ENCODE measurements at regions not wholly inside any gene's neighbourhood (a gene's known extent, or its start where the extent isn't known, plus 50 kb on each side); places are given as distances from the start of the nearest gene placed in this dataset.

- H3K27ac ChIP-seq (ENCODE audit: low read length in 2 of 2) = no peak overlapping the region
- no peaks in the 10 kb centered on the region for H4K20me1 ChIP-seq (ENCODE audit: control insufficient read depth, insufficient read depth, low read length, poor library complexity, severe bottlenecking)
- no peak overlapping the region for H3K9ac ChIP-seq (ENCODE audit: low read length)
- WGBS (ENCODE audit: insufficient coverage) = 40% methylated on average over 1 of the region's 8 CpGs
- H3K9me3 ChIP-seq (ENCODE audit: control extremely low read depth in 1 of 3, control insufficient read depth in 2 of 3, insufficient read depth in 1 of 3, low read length in 2 of 3) = peaks cover 0 to 11% (median 5%) of the 10 kb centered on the region in 3 donors
- no peaks in the 10 kb centered on the region for H3K27me3 ChIP-seq (replicated peaks in 1 of 4; ENCODE audit: control extremely low read depth in 1 of 4, control insufficient read depth in 3 of 4, insufficient read depth in 4 of 4, low read length in 3 of 4)
- Mint-ChIP-seq H3K27ac (no peak overlapping the region), H3K4me1 (no peaks in the 10 kb centered on the region), H3K4me3 (no peak overlapping the region), H3K9me3 (ENCODE audit: insufficient read depth) (peaks cover 3% of the 10 kb centered on the region), H3K27me3 (no peaks in the 10 kb centered on the region)
- intact Hi-C loops (cut with micrococcal nuclease) = no loop called here
- ChIA-PET POLR2A (no interaction called here), CTCF (no interaction called here)
- no peaks in the 10 kb centered on the region for H3K36me3 ChIP-seq (replicated peaks in 1 of 2; ENCODE audit: control extremely low read depth in 1 of 2, control insufficient read depth in 1 of 2, extremely low read depth in 1 of 2, insufficient read depth in 2 of 2, low read length in 1 of 2)
- no peak for TF ChIP-seq CTCF (IDR thresholded peaks at IDR 0.05)
- no peak for TF ChIP-seq EZH2 (IDR thresholded peaks at IDR 0.05; ENCODE audit: borderline replicate concordance, insufficient read depth, low read depth, low read length, poor library complexity, severe bottlenecking)
- ATAC-seq (ENCODE audit: low read depth) (no peak), DNase-seq (no peak)
- H3K79me2 ChIP-seq (ENCODE audit: control insufficient read depth, insufficient read depth, low read length) = no peaks in the 10 kb centered on the region
- H3K4me2 ChIP-seq (replicated peaks; ENCODE audit: low read depth, low read length, poor library complexity, severe bottlenecking) = no peak overlapping the region
- H3K4me3 ChIP-seq (ENCODE audit: control extremely low read depth in 1 of 5, extremely low read depth in 1 of 5, insufficient read depth in 1 of 5, low read depth in 2 of 5, low read length in 4 of 5) = no peak overlapping the region
- no peaks in the 10 kb centered on the region for H3K4me1 ChIP-seq (ENCODE audit: control insufficient read depth in 2 of 2, insufficient read depth in 2 of 2, low read length in 2 of 2)
- no peak overlapping the region for H2AFZ ChIP-seq (ENCODE audit: insufficient read depth, low read depth, low read length, poor library complexity, severe bottlenecking)
These were observed 291.7 kb downstream of the SMOC2 start for GRCh38 chr6:168732676-168733075.

DNA sequence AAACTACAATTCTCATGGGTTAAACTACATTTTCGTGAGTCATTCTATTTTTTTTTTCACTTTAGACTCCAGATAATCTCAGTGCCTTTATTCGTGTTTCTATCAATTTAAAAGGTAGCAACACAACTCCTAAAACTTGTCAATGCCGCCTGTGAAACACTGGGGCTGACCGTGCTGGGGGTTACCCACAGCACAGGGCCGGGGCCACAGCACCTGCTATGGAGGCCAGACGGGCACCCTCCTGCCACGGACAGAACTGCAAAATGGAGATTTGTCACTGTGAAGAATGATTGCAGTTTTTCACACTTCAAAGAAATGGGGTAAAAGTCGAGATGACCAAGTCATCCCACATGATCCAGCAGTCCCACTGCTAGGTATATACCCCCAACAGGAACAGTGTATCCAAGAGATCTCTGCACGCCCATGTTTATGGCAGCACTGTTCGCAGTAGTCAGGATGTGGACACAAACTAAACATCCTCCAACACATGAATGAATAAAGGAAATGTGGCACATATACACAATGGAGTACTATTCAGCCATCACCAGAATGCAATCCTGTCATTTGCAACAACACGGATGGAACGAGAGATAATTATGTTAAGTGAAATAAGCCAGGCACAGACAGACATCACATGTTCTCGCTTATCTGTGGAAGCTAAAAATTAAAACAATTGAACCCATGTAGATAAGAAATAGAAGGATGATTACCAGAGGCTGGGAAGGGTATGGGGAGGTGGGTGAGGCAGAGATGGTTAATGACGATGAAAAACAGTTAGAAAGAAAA, 290.1 kb downstream of the SMOC2 start:
- Histone ChIP-seq H3K4me1 (ENCODE audit: control insufficient read depth in 2 of 2, insufficient read depth in 2 of 2, low read length in 2 of 2) (no peaks in the 10 kb centered on the region), H3K4me3 (ENCODE audit: control extremely low read depth in 1 of 5, extremely low read depth in 1 of 5, insufficient read depth in 1 of 5, low read depth in 2 of 5, low read length in 4 of 5) (no peak overlapping the region), H3K36me3 (replicated peaks in 1 of 2; ENCODE audit: control extremely low read depth in 1 of 2, control insufficient read depth in 1 of 2, extremely low read depth in 1 of 2, insufficient read depth in 2 of 2, low read length in 1 of 2) (no peaks in the 10 kb centered on the region), H3K9me3 (ENCODE audit: control extremely low read depth in 1 of 3, control insufficient read depth in 2 of 3, insufficient read depth in 1 of 3, low read length in 2 of 3) (peaks cover 0 to 12% (median 0%) of the 10 kb centered on the region in 3 donors), H3K27ac (ENCODE audit: low read length in 2 of 2) (no peak overlapping the region), H3K79me2 (ENCODE audit: control insufficient read depth, insufficient read depth, low read length) (no peaks in the 10 kb centered on the region), H3K9ac (ENCODE audit: low read length) (no peak overlapping the region), H3K27me3 (replicated peaks in 1 of 4; ENCODE audit: control extremely low read depth in 1 of 4, control insufficient read depth in 3 of 4, insufficient read depth in 4 of 4, low read length in 3 of 4) (no peaks in the 10 kb centered on the region), H4K20me1 (ENCODE audit: control insufficient read depth, insufficient read depth, low read length, poor library complexity, severe bottlenecking) (no peaks in the 10 kb centered on the region), H2AFZ (ENCODE audit: insufficient read depth, low read depth, low read length, poor library complexity, severe bottlenecking) (no peak overlapping the region), H3K4me2 (replicated peaks; ENCODE audit: low read depth, low read length, poor library complexity, severe bottlenecking) (no peak overlapping the region)
- ATAC-seq (ENCODE audit: low read depth) (no peak), DNase-seq (no peak)
- H3K27ac Mint-ChIP-seq = no peak overlapping the region
- H3K4me1 Mint-ChIP-seq = no peaks in the 10 kb centered on the region
- H3K27me3 Mint-ChIP-seq = no peaks in the 10 kb centered on the region
- 95% methylated on average over 6 of the region's 14 CpGs for WGBS (ENCODE audit: insufficient coverage)
- ChIA-PET CTCF (no interaction called here), POLR2A (no interaction called here)
- TF ChIP-seq CTCF (IDR thresholded peaks at IDR 0.05) = no peak
- no peak for TF ChIP-seq EZH2 (IDR thresholded peaks at IDR 0.05; ENCODE audit: borderline replicate concordance, insufficient read depth, low read depth, low read length, poor library complexity, severe bottlenecking)
- no peaks in the 10 kb centered on the region for H3K9me3 Mint-ChIP-seq (ENCODE audit: insufficient read depth)
- intact Hi-C loops (cut with micrococcal nuclease) = no loop called here
- H3K4me3 Mint-ChIP-seq = no peak overlapping the region

Measured in B cell (primary cell).